CD4-positive, alpha-beta memory T cell (primary cell): ENCODE measurements at regions not wholly inside any gene's neighbourhood (a gene's known extent, or its start where the extent isn't known, plus 50 kb on each side); places are given as distances from the start of the nearest gene placed in this dataset.

Experiments used
- CTCF ChIA-PET: fragments of 350-600 bp; sonication (Branson Sonifier 250); formaldehyde crosslinking; loops from one replicate; lab custom pipeline; 2021; ENCODE audit warnings: inconsistent platforms; ENCODE audit not compliant: partially characterized antibody; lab: Charles Lee
- POLR2A ChIA-PET: fragments of 350-600 bp; sonication (Branson Sonifier 250); formaldehyde crosslinking; loops from one replicate; lab custom pipeline; 2021; ENCODE audit not compliant: partially characterized antibody; lab: Charles Lee
- DNase-seq, 5 donors: peaks; one replicate each; pipeline versions ENCODE4 v3.0.0 to v3.0.0-alpha.2; 2020 to 2022; ENCODE audit warnings: mixed read lengths in 1 of 5
- H3K27ac ChIP-seq: one replicate; pipeline ENCODE4 v1.7.0; 2013; ENCODE audit warnings: low read depth, low read length
- H3K27me3 ChIP-seq: 2 replicates; pipeline ENCODE4 v1.7.0; 2013; ENCODE audit warnings: mild to moderate bottlenecking, low read length, moderate library complexity; ENCODE audit not compliant: insufficient read depth
- H3K36me3 ChIP-seq: 2 replicates; pipeline ENCODE4 v1.7.0; 2013; ENCODE audit warnings: mild to moderate bottlenecking, low read length, moderate library complexity; ENCODE audit not compliant: insufficient read depth
- H3K4me1 ChIP-seq: 2 replicates; pipeline ENCODE4 v1.7.0; 2013; ENCODE audit warnings: mild to moderate bottlenecking, low read length, moderate library complexity; ENCODE audit not compliant: insufficient read depth
- H3K4me3 ChIP-seq, 2 donors: one replicate each; pipeline ENCODE4 v1.7.0; 2013; ENCODE audit warnings: low read length in 2 of 2, mild to moderate bottlenecking in 1 of 2
- H3K9me3 ChIP-seq, 2 donors: one replicate each; pipeline ENCODE4 v1.7.0; 2013; ENCODE audit warnings: low read length in 2 of 2, control low read depth in 1 of 2; ENCODE audit not compliant: control insufficient read depth in 1 of 2
- H3K27ac Mint-ChIP-seq, 7 donors: one replicate each; pipeline ENCODE4 v1.8.0; 2020 to 2021; ENCODE audit warnings: mixed read lengths in 7 of 7, mild to moderate bottlenecking in 6 of 7, inconsistent platforms in 3 of 7, moderate library complexity in 3 of 7
- H3K27me3 Mint-ChIP-seq, 2 donors: one replicate each; pipeline ENCODE4 v1.8.0; 2020 to 2021; ENCODE audit warnings: mixed read lengths in 2 of 2
- H3K36me3 Mint-ChIP-seq, 2 donors: one replicate each; pipeline ENCODE4 v1.8.0; 2020 to 2021; ENCODE audit warnings: mixed read lengths in 2 of 2, inconsistent platforms in 1 of 2, mild to moderate bottlenecking in 1 of 2
- H3K4me1 Mint-ChIP-seq, 4 donors: one replicate each; pipeline ENCODE4 v1.8.0; 2020 to 2021; ENCODE audit warnings: mixed read lengths in 4 of 4, mild to moderate bottlenecking in 1 of 4
- H3K4me3 Mint-ChIP-seq, 8 donors: one replicate each; pipeline ENCODE4 v1.8.0; 2020 to 2021; ENCODE audit warnings: mixed read lengths in 8 of 8, mild to moderate bottlenecking in 7 of 8, moderate library complexity in 6 of 8, inconsistent platforms in 3 of 8
- H3K9me3 Mint-ChIP-seq, 8 donors: one replicate each; pipeline ENCODE4 v1.8.0; 2020 to 2021; ENCODE audit warnings: mixed read lengths in 8 of 8, mild to moderate bottlenecking in 5 of 8, inconsistent platforms in 3 of 8, moderate library complexity in 1 of 8
- intact Hi-C: fragments of 100-400 bp; cut with micrococcal nuclease; formaldehyde crosslinking; loops from one replicate; pipeline ENCODE4 v1.15.1; 2023

DNA sequence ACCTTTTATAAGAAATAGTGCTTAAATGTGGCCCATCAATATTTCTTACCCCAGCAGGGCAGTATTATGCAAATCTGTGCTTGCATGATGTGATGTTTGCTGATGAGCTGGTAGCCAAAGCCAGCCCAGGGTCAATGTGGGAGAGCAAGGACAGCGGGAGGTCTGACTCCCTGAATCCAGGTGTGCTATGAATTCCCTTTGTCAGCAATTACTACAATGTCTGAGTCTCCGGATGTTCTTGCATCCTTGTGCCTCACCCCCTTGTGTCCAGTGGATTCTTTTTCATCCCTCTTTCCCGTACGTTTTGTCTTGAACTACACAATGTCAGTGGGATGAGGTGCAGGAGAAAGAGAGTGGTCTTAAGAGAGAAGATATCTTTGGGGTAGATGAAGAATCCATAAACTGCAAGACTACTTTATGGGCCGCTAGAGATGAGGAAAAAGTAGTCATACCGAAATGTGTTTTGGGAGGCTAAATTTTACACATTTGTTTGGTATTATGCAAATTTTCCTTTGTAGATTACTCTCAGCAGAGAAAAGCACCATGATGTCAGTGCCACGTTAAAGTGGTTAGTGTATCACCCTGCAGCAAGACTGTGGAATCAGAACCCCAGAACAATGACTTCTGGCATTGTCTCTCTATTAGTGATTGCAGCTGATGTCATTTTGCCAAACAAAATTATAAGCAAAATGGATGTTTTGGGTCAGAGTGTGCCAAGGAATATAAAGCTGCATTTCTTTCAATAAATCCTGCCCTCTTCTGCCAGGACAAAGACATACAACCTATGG, 53.5 kb upstream of the TSHZ3 start:
- CTCF ChIA-PET = no interaction called here
- H3K4me1 Mint-ChIP-seq = no peaks in the 10 kb centered on the region

DNA sequence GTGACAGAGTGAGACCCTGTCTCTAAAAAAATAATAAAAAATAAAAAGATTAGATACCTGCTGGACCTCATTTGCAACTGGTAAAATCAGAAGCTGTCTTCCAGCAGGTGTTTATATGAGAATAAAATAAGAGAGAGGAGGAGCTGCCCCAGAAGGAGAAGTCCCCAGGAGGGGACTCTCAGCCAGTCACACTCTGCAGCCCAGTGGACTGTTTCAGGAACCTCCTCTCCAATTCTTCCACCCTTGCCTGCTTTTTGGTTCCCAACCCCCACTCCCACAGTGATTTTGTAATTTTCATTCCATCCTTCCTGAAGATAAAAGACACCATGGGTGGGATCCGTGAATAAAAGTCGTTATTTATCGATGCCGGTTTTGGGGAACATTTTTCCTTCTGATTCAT, 56.9 kb upstream of the TSHZ3 start:
- Histone ChIP-seq H3K4me1 (no peaks in the 10 kb centered on the region), H3K27me3 (no peaks in the 10 kb centered on the region), H3K4me3 (no peak overlapping the region), H3K27ac (no peak overlapping the region), H3K36me3 (no peaks in the 10 kb centered on the region), H3K9me3 (no peaks in the 10 kb centered on the region)
- no peak for DNase-seq
- ChIA-PET POLR2A (no interaction called here), CTCF (no interaction called here)
- H3K9me3 Mint-ChIP-seq = no peaks in the 10 kb centered on the region
- H3K4me1 Mint-ChIP-seq = no peaks in the 10 kb centered on the region
- no peak overlapping the region for H3K27ac Mint-ChIP-seq
- H3K27me3 Mint-ChIP-seq = peaks cover 5 to 8% of the 10 kb centered on the region in 2 donors
- H3K4me3 Mint-ChIP-seq = no peak overlapping the region
- intact Hi-C loops = no loop called here
- no peaks in the 10 kb centered on the region for H3K36me3 Mint-ChIP-seq

More for the DNA sequence above, 53.5 kb upstream of the TSHZ3 start:
- Mint-ChIP-seq H3K27ac (no peak overlapping the region), H3K36me3 (no peaks in the 10 kb centered on the region), H3K9me3 (no peaks in the 10 kb centered on the region), H3K27me3 (peaks cover 4 to 11% of the 10 kb centered on the region in 2 donors), H3K4me3 (no peak overlapping the region)
- Histone ChIP-seq H3K27me3 (no peaks in the 10 kb centered on the region), H3K4me3 (no peak overlapping the region), H3K4me1 (no peaks in the 10 kb centered on the region), H3K9me3 (no peaks in the 10 kb centered on the region), H3K36me3 (no peaks in the 10 kb centered on the region), H3K27ac (no peak overlapping the region)
- POLR2A ChIA-PET = no interaction called here
- no peak for DNase-seq
- intact Hi-C loops = no loop called here

DNA sequence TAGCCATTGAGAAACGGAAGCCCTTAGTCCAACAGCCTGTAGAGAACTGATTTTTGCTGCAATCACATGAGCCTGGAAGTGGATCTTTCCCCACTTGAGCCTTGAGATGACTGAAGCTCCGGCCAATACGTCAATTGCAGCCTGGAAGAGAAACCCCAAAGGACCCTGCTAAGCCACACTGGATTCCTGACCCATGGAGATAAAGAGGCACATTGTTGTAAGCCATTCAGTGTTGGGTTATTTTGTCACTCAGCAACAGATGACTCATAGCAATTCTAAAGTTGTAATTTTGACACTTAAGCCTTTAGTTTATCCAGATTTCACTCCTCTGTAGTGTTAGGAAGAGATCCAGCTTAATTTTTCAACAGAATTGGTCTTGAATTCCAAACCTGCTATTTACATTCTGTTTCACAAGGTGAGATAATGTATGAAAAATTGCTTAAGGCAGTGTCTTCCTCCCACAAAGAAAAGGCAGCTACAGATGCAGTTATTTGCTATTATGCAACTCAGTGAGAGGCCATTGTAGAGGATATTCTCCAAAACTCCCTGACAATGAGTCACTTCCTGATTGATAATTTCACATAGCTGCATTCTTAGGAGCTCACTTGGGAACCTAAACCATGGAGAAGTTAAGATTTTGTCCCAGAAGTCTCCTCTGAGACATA, 59.4 kb upstream of the TSHZ3 start:
- H3K4me1 Mint-ChIP-seq = no peaks in the 10 kb centered on the region
- CTCF ChIA-PET = interaction anchor here (0.9 kb wide), 1 partner anchor 13 kb away, joined by 3 read pairs; no protein-coding TSS in a partner anchor
- POLR2A ChIA-PET = no interaction called here
- H3K27ac Mint-ChIP-seq = no peak overlapping the region
- no peak for DNase-seq
- H3K27me3 Mint-ChIP-seq = peaks cover 5 to 8% of the 10 kb centered on the region in 2 donors
- H3K9me3 Mint-ChIP-seq = no peaks in the 10 kb centered on the region
- no peaks in the 10 kb centered on the region for H3K27me3 ChIP-seq
- no peaks in the 10 kb centered on the region for H3K9me3 ChIP-seq
- H3K4me3 Mint-ChIP-seq = no peak overlapping the region
- intact Hi-C loops = no loop called here
- no peaks in the 10 kb centered on the region for H3K36me3 Mint-ChIP-seq
- H3K4me3 ChIP-seq = no peak overlapping the region
- H3K4me1 ChIP-seq = no peaks in the 10 kb centered on the region
- no peak overlapping the region for H3K27ac ChIP-seq
- no peaks in the 10 kb centered on the region for H3K36me3 ChIP-seq

DNA sequence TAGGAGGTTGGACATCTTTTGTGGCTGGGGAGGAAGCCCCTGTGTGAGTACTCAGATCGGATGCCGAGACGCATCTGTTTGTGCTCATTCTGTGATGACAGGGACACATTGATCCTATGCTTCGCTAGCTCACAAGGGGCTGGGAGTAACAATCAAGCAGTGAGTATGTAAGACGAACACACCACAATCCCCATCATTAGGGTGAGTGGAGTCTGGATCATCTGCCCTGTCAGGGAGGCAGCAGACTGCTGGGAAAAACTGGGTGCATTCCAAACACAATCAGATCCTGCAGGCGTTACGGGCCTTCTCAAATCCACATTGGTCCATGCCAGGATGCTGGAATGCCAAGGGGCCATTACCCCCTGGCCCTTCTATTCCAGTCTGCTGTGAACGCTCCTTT, 64.1 kb upstream of the TSHZ3 start:
- Histone ChIP-seq H3K4me1 (no peaks in the 10 kb centered on the region), H3K36me3 (no peaks in the 10 kb centered on the region), H3K27me3 (no peaks in the 10 kb centered on the region), H3K27ac (no peak overlapping the region), H3K9me3 (no peaks in the 10 kb centered on the region), H3K4me3 (no peak overlapping the region)
- Mint-ChIP-seq H3K27ac (no peak overlapping the region), H3K9me3 (no peaks in the 10 kb centered on the region), H3K4me1 (no peaks in the 10 kb centered on the region), H3K36me3 (no peaks in the 10 kb centered on the region), H3K27me3 (peaks cover 13 to 18% of the 10 kb centered on the region in 2 donors), H3K4me3 (no peak overlapping the region)
- DNase-seq = no peak
- ChIA-PET CTCF (no interaction called here), POLR2A (no interaction called here)
- intact Hi-C loops = no loop called here

DNA sequence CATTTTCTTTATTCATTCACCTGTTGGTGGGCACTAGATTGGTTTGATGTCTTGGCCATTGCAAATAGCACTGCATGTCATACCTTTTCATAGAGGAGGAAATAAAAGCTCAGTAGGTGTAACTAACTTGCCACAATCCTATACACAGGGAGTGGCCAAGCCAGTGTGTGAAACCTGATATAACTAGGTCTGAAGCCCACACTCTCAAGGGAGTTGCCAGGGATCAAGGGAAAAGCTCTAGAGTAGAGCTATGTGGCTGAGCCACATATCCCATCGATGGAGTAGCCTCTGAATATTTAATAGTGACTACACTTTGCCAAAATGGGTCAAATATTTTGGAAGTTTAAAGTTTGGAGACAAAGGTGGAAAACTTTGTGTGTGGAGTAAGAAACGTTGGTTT, 66.1 kb upstream of the TSHZ3 start:
- H3K4me3 ChIP-seq = no peak overlapping the region
- Mint-ChIP-seq H3K9me3 (no peaks in the 10 kb centered on the region), H3K4me3 (no peak overlapping the region), H3K27me3 (peaks cover 13 to 20% of the 10 kb centered on the region in 2 donors), H3K36me3 (no peaks in the 10 kb centered on the region), H3K27ac (no peak overlapping the region), H3K4me1 (no peaks in the 10 kb centered on the region)
- DNase-seq = no peak
- H3K9me3 ChIP-seq = no peaks in the 10 kb centered on the region
- no peaks in the 10 kb centered on the region for H3K4me1 ChIP-seq
- CTCF ChIA-PET = no interaction called here
- POLR2A ChIA-PET = no interaction called here
- no peaks in the 10 kb centered on the region for H3K27me3 ChIP-seq
- intact Hi-C loops = no loop called here
- no peaks in the 10 kb centered on the region for H3K36me3 ChIP-seq
- H3K27ac ChIP-seq = no peak overlapping the region

DNA sequence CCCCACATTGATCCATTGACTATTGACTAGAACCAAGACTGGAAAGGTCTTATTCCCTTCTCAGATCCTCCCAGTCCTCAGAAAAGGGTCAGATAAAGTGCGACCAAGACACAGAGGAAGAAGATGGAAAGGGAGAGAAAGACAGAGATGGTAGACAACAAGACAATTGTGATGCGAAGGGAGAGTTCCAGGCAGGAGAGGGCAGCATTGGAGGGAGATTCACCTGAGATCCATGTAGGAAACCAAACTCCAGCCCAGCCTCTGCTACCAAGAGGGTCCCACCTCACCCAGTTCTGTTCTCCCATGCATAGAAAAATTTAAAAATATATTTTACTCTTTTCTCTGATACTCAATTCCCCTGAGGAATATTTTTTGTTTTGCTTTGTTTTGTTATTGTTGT, 67.3 kb upstream of the TSHZ3 start:
- CTCF ChIA-PET = no interaction called here
- Mint-ChIP-seq H3K27ac (no peak overlapping the region), H3K4me1 (no peaks in the 10 kb centered on the region), H3K27me3 (peaks cover 11 to 20% of the 10 kb centered on the region in 2 donors), H3K36me3 (no peaks in the 10 kb centered on the region), H3K4me3 (no peak overlapping the region), H3K9me3 (no peaks in the 10 kb centered on the region)
- DNase-seq = no peak
- no peaks in the 10 kb centered on the region for H3K27me3 ChIP-seq
- no peaks in the 10 kb centered on the region for H3K4me1 ChIP-seq
- intact Hi-C loops = no loop called here
- no peak overlapping the region for H3K4me3 ChIP-seq
- no peaks in the 10 kb centered on the region for H3K9me3 ChIP-seq
- H3K27ac ChIP-seq = no peak overlapping the region
- H3K36me3 ChIP-seq = no peaks in the 10 kb centered on the region
- POLR2A ChIA-PET = no interaction called here

DNA sequence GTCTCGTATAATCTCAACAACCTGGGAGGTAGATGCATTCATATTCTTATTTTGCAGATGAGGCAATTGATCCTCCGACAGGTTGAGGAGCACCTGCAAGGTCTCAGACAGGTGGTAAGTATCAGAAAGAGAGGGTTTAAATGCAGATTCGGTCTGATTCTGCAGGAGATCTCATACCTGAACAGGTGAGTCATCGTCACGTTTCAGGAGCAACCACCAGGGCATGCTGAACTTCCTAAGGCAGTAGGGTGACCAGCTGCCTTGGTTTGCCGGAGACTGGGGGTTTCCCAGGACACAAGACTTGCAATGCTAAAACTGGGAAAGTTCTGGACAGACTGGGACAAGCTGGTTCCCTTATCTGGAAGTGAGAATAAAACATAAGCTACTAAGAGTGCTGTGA, 68.8 kb upstream of the TSHZ3 start:
- no peaks in the 10 kb centered on the region for H3K9me3 Mint-ChIP-seq

More for the DNA sequence above, 68.8 kb upstream of the TSHZ3 start:
- Histone ChIP-seq H3K27me3 (no peaks in the 10 kb centered on the region), H3K9me3 (no peaks in the 10 kb centered on the region), H3K4me3 (no peak overlapping the region), H3K36me3 (no peaks in the 10 kb centered on the region), H3K4me1 (no peaks in the 10 kb centered on the region), H3K27ac (no peak overlapping the region)
- Mint-ChIP-seq H3K36me3 (no peaks in the 10 kb centered on the region), H3K4me3 (no peak overlapping the region), H3K27ac (no peak overlapping the region), H3K27me3 (peaks cover 13 to 17% of the 10 kb centered on the region in 2 donors), H3K4me1 (no peaks in the 10 kb centered on the region)
- ChIA-PET POLR2A (no interaction called here), CTCF (no interaction called here)
- DNase-seq = no peak
- intact Hi-C loops = no loop called here
